ENCODE measurements at regions not wholly inside any gene's neighbourhood (a gene's known extent, or its start where the extent isn't known, plus 50 kb on each side); places are given as distances from the start of the nearest gene placed in this dataset.

DNA sequence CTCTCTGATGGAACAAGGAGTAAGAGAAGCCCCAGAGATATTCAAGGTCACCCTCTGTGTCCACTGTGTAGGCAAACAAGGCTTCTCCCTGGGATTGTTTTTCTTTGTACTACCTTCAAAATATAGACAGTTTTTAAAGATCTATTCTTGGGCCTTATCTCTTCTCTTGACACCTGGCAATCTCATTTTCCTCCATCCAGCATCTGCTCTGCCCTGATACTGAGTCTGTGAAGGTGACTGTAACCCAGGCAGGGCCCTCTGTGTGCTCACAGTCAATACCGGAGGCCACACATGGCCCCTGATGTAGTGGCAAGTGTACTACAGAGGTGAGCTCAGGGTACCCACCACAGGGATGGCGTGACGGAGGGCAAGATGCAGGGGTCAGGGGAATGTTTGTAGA lies 221.1 kb downstream of the SNX10 start:
- TF ChIP-seq CHD2 (IDR thresholded peaks at IDR 0.05; ENCODE audit: low read length, partially characterized antibody) (no peak), RFX5 (IDR thresholded peaks at IDR 0.05) (no peak), EP300 (IDR thresholded peaks at IDR 0.05) (no peak), RARB (CRISPR knock-in tag; IDR thresholded peaks at IDR 0.05) (no peak), HDAC2 (IDR thresholded peaks at IDR 0.05) (no peak), CHD4 (IDR thresholded peaks at IDR 0.05; ENCODE audit: borderline replicate concordance) (no peak), CEBPB (IDR thresholded peaks at IDR 0.05) (no peak)
- TF ChIP-seq, protein P1, sequence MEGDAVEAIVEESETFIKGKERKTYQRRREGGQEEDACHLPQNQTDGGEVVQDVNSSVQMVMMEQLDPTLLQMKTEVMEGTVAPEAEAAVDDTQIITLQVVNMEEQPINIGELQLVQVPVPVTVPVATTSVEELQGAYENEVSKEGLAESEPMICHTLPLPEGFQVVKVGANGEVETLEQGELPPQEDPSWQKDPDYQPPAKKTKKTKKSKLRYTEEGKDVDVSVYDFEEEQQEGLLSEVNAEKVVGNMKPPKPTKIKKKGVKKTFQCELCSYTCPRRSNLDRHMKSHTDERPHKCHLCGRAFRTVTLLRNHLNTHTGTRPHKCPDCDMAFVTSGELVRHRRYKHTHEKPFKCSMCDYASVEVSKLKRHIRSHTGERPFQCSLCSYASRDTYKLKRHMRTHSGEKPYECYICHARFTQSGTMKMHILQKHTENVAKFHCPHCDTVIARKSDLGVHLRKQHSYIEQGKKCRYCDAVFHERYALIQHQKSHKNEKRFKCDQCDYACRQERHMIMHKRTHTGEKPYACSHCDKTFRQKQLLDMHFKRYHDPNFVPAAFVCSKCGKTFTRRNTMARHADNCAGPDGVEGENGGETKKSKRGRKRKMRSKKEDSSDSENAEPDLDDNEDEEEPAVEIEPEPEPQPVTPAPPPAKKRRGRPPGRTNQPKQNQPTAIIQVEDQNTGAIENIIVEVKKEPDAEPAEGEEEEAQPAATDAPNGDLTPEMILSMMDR (IDR thresholded peaks at IDR 0.05), result no peak
- TF ChIP-seq, protein P2, sequence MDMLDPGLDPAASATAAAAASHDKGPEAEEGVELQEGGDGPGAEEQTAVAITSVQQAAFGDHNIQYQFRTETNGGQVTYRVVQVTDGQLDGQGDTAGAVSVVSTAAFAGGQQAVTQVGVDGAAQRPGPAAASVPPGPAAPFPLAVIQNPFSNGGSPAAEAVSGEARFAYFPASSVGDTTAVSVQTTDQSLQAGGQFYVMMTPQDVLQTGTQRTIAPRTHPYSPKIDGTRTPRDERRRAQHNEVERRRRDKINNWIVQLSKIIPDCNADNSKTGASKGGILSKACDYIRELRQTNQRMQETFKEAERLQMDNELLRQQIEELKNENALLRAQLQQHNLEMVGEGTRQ (IDR thresholded peaks at IDR 0.05), result no peak

Measured in A549 (cell line).